ENCODE measurements at regions not wholly inside any gene's neighbourhood (a gene's known extent, or its start where the extent isn't known, plus 50 kb on each side); places are given as distances from the start of the nearest gene placed in this dataset.

DNA sequence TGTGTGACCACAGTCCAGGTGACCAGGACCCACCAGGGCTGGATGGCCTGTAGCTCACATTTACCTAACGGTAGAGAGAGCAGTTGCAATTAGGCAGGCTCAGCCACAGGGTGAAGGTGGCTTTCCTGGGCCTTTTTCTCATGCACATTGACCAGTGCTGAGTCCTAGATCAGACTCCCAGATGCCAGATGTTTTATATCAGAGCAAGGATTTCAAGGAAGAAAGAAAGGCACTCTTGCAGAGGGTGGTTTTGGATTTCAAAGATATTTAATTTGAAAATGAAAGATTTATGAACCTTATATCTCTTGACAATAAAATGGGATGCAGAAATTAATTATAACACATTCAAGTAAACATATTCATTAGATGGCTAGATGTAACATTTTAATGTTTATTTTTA is 694.2 kb upstream of the GYPC start:
- no peak for TF ChIP-seq POLR2A (IDR thresholded peaks at IDR 0.05)
- no peak for TF ChIP-seq EP300 (IDR thresholded peaks at IDR 0.05)
